K562 (cell line): ENCODE measurements at regions not wholly inside any gene's neighbourhood (a gene's known extent, or its start where the extent isn't known, plus 50 kb on each side); places are given as distances from the start of the nearest gene placed in this dataset.

ENCODE experiments used
- ATAC-seq: fragments of 200-7000 bp; cut with Tn5 transposase; 3 replicates; pipeline ENCODE4 v1.9.1; 2020; ENCODE audit warnings: moderate library complexity
- BruUV-seq: library from RNA; stranded (reverse); fragments of 400-500 nt; replicated peaks from 2 replicates; lab custom pipeline; 2021; lab: Mats Ljungman, UMichigan
- CTCF ChIA-PET: fragments of 300-600 bp; formaldehyde crosslinking; extraction: SDS; loops from one replicate; lab custom pipeline; 2021; ENCODE audit warnings: low intra/inter-chr PET ratio; lab: Yijun Ruan, JAX
- POLR2A ChIA-PET: fragments of 300-600, 350-650 bp; sonication (Branson Sonifier 250); formaldehyde crosslinking; extraction: SDS; loops from one replicate; lab custom pipeline; 2021; ENCODE audit warnings: antibody characterized with exemption, inconsistent platforms; lab: Yijun Ruan, JAX
- DNase-seq, 4 experiments: peaks; one replicate each; pipeline versions ENCODE4 v3.0.0 to v3.0.0-alpha.2; 2011 to 2018; ENCODE audit warnings: low spot score in 3 of 4, mixed read lengths in 3 of 4; ENCODE audit errors: extremely low read depth in 1 of 4
- FAIRE-seq: peaks from 2 replicates; lab custom pipeline; 2011; peaks lifted over from hg19 to GRCh38; lab: Jason Lieb, UNC
- H2AFZ ChIP-seq: 2 replicates; pipeline ENCODE4 v1.6.0; 2011; ENCODE audit warnings: low read depth, low read length, control low read depth, inconsistent platforms
- H3K27ac ChIP-seq: fragments of 200-600 bp; 3 replicates; pipeline ENCODE4 v1.8.0; 2011; ENCODE audit warnings: low read depth, mild to moderate bottlenecking, control low read depth, inconsistent platforms, low read length, moderate library complexity, mixed read lengths; ENCODE audit errors: extremely low read depth
- H3K27me3 ChIP-seq, 2 experiments: fragments of 300-600 bp in 1 of 2; 2 replicates in 1 of 2; 3 replicates in 1 of 2; pipeline versions ENCODE4 v1.6.0 to v1.8.0; 2011; ENCODE audit warnings: inconsistent platforms in 2 of 2, low read length in 2 of 2, mild to moderate bottlenecking in 1 of 2, mixed read lengths in 1 of 2, moderate library complexity in 1 of 2; ENCODE audit not compliant: control insufficient read depth in 2 of 2, insufficient read depth in 2 of 2
- H3K36me3 ChIP-seq: fragments of 300-600 bp; 3 replicates; pipeline ENCODE4 v1.8.0; 2011; ENCODE audit warnings: mild to moderate bottlenecking, low read length, inconsistent platforms; ENCODE audit not compliant: control insufficient read depth, insufficient read depth
- H3K4me1 ChIP-seq, 2 experiments: fragments of 200-600 bp in 1 of 2; replicated peaks in 1 of 2; 2 replicates in 1 of 2; 3 replicates in 1 of 2; pipeline versions ENCODE4 v1.5.1 to v1.8.0; 2011; ENCODE audit warnings: inconsistent platforms in 2 of 2, low read length in 2 of 2, mild to moderate bottlenecking in 1 of 2, mixed read lengths in 1 of 2, moderate library complexity in 1 of 2; ENCODE audit not compliant: control insufficient read depth in 2 of 2, insufficient read depth in 2 of 2
- H3K4me2 ChIP-seq: 2 replicates; pipeline ENCODE4 v1.6.1; 2011; ENCODE audit warnings: low read length, control low read depth, inconsistent platforms, mixed read lengths; ENCODE audit not compliant: insufficient read depth
- H3K4me3 ChIP-seq: fragments of 200-600 bp; sonication (generic), shearing (Covaris generic); 2 replicates; pipeline ENCODE4 v1.5.1; 2016; ENCODE audit warnings: control low read depth, inconsistent platforms
- H3K79me2 ChIP-seq: fragments of 200-600 bp; 3 replicates; pipeline ENCODE4 v1.8.0; 2011; ENCODE audit warnings: low read length, inconsistent platforms; ENCODE audit not compliant: control insufficient read depth, insufficient read depth
- H3K9ac ChIP-seq, 2 experiments: 2 replicates each; pipeline versions ENCODE4 v1.6.0 to v1.6.1; 2011; ENCODE audit warnings: low read depth in 2 of 2, low read length in 2 of 2, control low read depth in 1 of 2, inconsistent platforms in 1 of 2, mild to moderate bottlenecking in 1 of 2, mixed read lengths in 1 of 2; ENCODE audit not compliant: insufficient read depth in 1 of 2
- H3K9me1 ChIP-seq: one replicate; pipeline ENCODE4 v1.6.0; 2011; ENCODE audit warnings: inconsistent platforms, mild to moderate bottlenecking, low read length, moderate library complexity; ENCODE audit not compliant: control insufficient read depth, insufficient read depth
- H3K9me3 ChIP-seq: replicated peaks from 2 replicates; pipeline ENCODE4 v1.5.1; 2011; ENCODE audit warnings: low read depth, low read length, inconsistent platforms; ENCODE audit not compliant: control insufficient read depth, insufficient read depth
- H4K20me1 ChIP-seq: replicated peaks from 2 replicates; pipeline ENCODE4 v1.6.1; 2011; ENCODE audit warnings: low read length, inconsistent platforms, mixed read lengths; ENCODE audit not compliant: control insufficient read depth, insufficient read depth
- JUN ChIP-seq, 2 experiments: sonication (generic) in 1 of 2; formaldehyde crosslinking in 1 of 2; IDR thresholded peaks; 2 replicates each; pipeline versions ENCODE4 v1.6.1 to v1.8.0; 2012 to 2022; ENCODE audit warnings: borderline replicate concordance in 2 of 2, mild to moderate bottlenecking in 2 of 2, improper control_type of control experiment in 1 of 2, low read depth in 1 of 2, low read length in 1 of 2, missing genetic modification reagents in 1 of 2
- RBBP5 ChIP-seq: fragments of 200-600 bp; sonication (generic); IDR thresholded peaks from 2 replicates; pipeline ENCODE4 v1.6.1; 2012; ENCODE audit warnings: borderline replicate concordance, mild to moderate bottlenecking, low read length, control low read depth, inconsistent platforms; ENCODE audit not compliant: insufficient read depth, poor library complexity, severe bottlenecking
- ZKSCAN1 ChIP-seq: fragments of 150-350 bp; IDR thresholded peaks from 2 replicates; pipeline ENCODE4 v1.6.1; 2016; ENCODE audit warnings: low read depth, low read length
- WGBS: fragments of 100-300 bp; shearing (Covaris generic); methylation state at CpG from one replicate; pipeline ENCODE4 v1.1.6; 2016; ENCODE audit warnings: low coverage, mixed read lengths; ENCODE audit not compliant: insufficient coverage; ENCODE audit errors: missing lambda C conversion rate; 5-methylcytosine and 5-hydroxymethylcytosine counted together
- in situ Hi-C: fragments of 300-500 bp; cut with MboI; formaldehyde crosslinking; loops from 4 replicates; pipeline ENCODE4 v1.15.0; 2018; ENCODE audit warnings: inconsistent platforms, mixed read lengths
- intact Hi-C: fragments of 100-400 bp; cut with micrococcal nuclease; formaldehyde crosslinking; loops from 2 replicates; pipeline ENCODE4 v1.14.2; 2022
- TF ChIP-seq, protein P1 (sequence below), 2 experiments: IDR thresholded peaks in 1 of 2; conservative IDR thresholded peaks in 1 of 2; 2 replicates each; pipeline ENCODE4 v1.6.1; 2016; ENCODE audit warnings: low read depth in 2 of 2, mild to moderate bottlenecking in 1 of 2, missing compliant biosample characterization in 1 of 2, missing genetic modification characterization in 1 of 2, moderate library complexity in 1 of 2
- TF ChIP-seq, protein P2 (sequence below): sonication (generic); formaldehyde crosslinking; IDR thresholded peaks from 2 replicates; pipeline ENCODE4 v1.4.0; 2020; ENCODE audit warnings: mild to moderate bottlenecking, missing genetic modification reagents
- TF ChIP-seq, protein P3 (sequence below): sonication (generic); formaldehyde crosslinking; IDR thresholded peaks from 2 replicates; pipeline ENCODE4 v1.8.0; 2022; ENCODE audit warnings: mild to moderate bottlenecking, missing genetic modification reagents

DNA sequence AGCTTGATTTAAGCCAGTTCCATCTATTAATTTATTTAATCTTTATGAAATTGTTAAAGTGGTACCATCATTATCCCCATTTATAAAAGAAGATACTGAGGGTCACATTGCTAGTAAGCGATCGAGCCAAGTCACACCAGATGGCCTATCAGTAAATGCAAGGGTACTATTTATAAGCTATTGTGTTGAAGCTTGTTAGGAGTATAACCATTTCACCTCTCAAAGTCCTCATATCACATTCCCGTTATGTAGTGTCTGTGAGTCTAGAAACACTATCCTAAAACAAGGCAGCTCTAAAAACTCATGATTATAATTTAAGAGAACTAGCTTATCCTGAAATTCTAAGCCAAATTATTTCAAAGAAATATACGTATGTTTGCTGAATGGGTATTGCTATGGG is 1161.8 kb downstream of the EFNA5 start:
- FAIRE-seq: no peak
- H4K20me1 ChIP-seq: no peaks in the 10 kb centered on the region
- 0% methylated on average over 4 of the region's 4 CpGs for WGBS
- POLR2A ChIA-PET: no interaction called here
- BruUV-seq: no TSS peak
- intact Hi-C loops (no loop called here), in situ Hi-C loops (no loop called here)
- H3K9ac ChIP-seq: no peak overlapping the region
- no peaks in the 10 kb centered on the region for H3K36me3 ChIP-seq
- H3K27me3 ChIP-seq: no peaks in the 10 kb centered on the region
- no peak overlapping the region for H3K4me2 ChIP-seq
- DNase-seq: no peak
- no peak overlapping the region for H3K27ac ChIP-seq
- no peaks in the 10 kb centered on the region for H3K9me3 ChIP-seq
- no peak for ATAC-seq
- no peaks in the 10 kb centered on the region for H3K9me1 ChIP-seq
- H3K4me1 ChIP-seq: no peaks in the 10 kb centered on the region
- CTCF ChIA-PET: no interaction called here
- H2AFZ ChIP-seq: no peak overlapping the region
- H3K79me2 ChIP-seq: no peaks in the 10 kb centered on the region
- no peak overlapping the region for H3K4me3 ChIP-seq
- TF ChIP-seq JUN (IDR thresholded peaks at IDR 0.05; ENCODE audit: borderline replicate concordance, low read depth, low read length) (no peak), JUN (CRISPR knock-in tag; IDR thresholded peaks at IDR 0.05; ENCODE audit: borderline replicate concordance) (no peak), RBBP5 (no peak), ZKSCAN1 (no peak)
- TF ChIP-seq, protein P1, sequence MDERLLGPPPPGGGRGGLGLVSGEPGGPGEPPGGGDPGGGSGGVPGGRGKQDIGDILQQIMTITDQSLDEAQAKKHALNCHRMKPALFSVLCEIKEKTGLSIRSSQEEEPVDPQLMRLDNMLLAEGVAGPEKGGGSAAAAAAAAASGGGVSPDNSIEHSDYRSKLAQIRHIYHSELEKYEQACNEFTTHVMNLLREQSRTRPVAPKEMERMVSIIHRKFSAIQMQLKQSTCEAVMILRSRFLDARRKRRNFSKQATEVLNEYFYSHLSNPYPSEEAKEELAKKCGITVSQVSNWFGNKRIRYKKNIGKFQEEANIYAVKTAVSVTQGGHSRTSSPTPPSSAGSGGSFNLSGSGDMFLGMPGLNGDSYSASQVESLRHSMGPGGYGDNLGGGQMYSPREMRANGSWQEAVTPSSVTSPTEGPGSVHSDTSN (CRISPR knock-in tag; IDR thresholded peaks at IDR 0.05; ENCODE audit: low read depth): no peak
- TF ChIP-seq, protein P1 (tag; conservative IDR thresholded peaks at IDR 0.05; ENCODE audit: low read depth): no peak
- TF ChIP-seq, protein P2, sequence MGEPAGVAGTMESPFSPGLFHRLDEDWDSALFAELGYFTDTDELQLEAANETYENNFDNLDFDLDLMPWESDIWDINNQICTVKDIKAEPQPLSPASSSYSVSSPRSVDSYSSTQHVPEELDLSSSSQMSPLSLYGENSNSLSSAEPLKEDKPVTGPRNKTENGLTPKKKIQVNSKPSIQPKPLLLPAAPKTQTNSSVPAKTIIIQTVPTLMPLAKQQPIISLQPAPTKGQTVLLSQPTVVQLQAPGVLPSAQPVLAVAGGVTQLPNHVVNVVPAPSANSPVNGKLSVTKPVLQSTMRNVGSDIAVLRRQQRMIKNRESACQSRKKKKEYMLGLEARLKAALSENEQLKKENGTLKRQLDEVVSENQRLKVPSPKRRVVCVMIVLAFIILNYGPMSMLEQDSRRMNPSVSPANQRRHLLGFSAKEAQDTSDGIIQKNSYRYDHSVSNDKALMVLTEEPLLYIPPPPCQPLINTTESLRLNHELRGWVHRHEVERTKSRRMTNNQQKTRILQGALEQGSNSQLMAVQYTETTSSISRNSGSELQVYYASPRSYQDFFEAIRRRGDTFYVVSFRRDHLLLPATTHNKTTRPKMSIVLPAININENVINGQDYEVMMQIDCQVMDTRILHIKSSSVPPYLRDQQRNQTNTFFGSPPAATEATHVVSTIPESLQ (CRISPR knock-in tag): no peak
- TF ChIP-seq, protein P3, sequence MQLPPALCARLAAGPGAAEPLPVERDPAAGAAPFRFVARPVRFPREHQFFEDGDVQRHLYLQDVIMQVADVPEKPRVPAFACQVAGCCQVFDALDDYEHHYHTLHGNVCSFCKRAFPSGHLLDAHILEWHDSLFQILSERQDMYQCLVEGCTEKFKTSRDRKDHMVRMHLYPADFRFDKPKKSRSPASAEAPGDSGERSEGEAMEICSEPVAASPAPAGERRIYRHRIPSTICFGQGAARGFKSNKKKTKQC (CRISPR knock-in tag): no peak
